A549 (cell line): ENCODE measurements at regions not wholly inside any gene's neighbourhood (a gene's known extent, or its start where the extent isn't known, plus 50 kb on each side); places are given as distances from the start of the nearest gene placed in this dataset.

ENCODE experiments used
- ATAC-seq, 2 experiments: fragments of 200-7000 bp in 1 of 2; fragments of >200 bp in 1 of 2; cut with Nextera tagmentation in 1 of 2; cut with Tn5 transposase in 1 of 2; 3 replicates each; pipeline versions ENCODE4 v1.8.0 to v1.9.1; 2018 to 2020; ENCODE audit warnings: mild to moderate bottlenecking in 1 of 2, moderate library complexity in 1 of 2
- CTCF ChIA-PET: fragments of 300-600 bp; sonication (Branson Sonifier 250); formaldehyde crosslinking; extraction: SDS; loops from one replicate; lab custom pipeline; 2021; ENCODE audit warnings: antibody characterized with exemption, inconsistent platforms; lab: Yijun Ruan, JAX
- POLR2A ChIA-PET: fragments of 350-600 bp; formaldehyde crosslinking; extraction: SDS; loops from one replicate; lab custom pipeline; 2021; ENCODE audit warnings: antibody characterized with exemption, inconsistent platforms; lab: Yijun Ruan, JAX
- DNase-seq, 2 experiments: peaks; one replicate each; pipeline versions ENCODE4 v3.0.0 to v3.0.0-alpha.2; 2011 to 2016; ENCODE audit warnings: low read depth in 1 of 2, low spot score in 1 of 2
- FAIRE-seq: peaks from 2 replicates; lab custom pipeline; 2011; peaks lifted over from hg19 to GRCh38; lab: Jason Lieb, UNC
- H3K27ac ChIP-seq, 2 experiments: fragments of >200 bp; sonication (Bioruptor Twin); formaldehyde crosslinking; 3 replicates each; pipeline ENCODE4 v1.5.1; 2016 to 2017
- H3K4me1 ChIP-seq: fragments of >200 bp; sonication (Bioruptor Twin); formaldehyde crosslinking; 3 replicates; pipeline ENCODE4 v1.6.1; 2016
- H3K4me2 ChIP-seq: fragments of >200 bp; sonication (Bioruptor Twin); formaldehyde crosslinking; 3 replicates; pipeline ENCODE4 v1.6.1; 2016
- H3K4me3 ChIP-seq: fragments of >200 bp; sonication (Bioruptor Twin); formaldehyde crosslinking; 3 replicates; pipeline ENCODE4 v1.5.1; 2016
- H3K9me3 ChIP-seq: fragments of >200 bp; sonication (Bioruptor Twin); formaldehyde crosslinking; 3 replicates; pipeline ENCODE4 v1.6.1; 2016
- BCL3 ChIP-seq: fragments of >200 bp; sonication (Bioruptor Twin); formaldehyde crosslinking; IDR thresholded peaks from 3 replicates; pipeline ENCODE4 v1.6.1; 2016
- CBX8 ChIP-seq: fragments of 200-600 bp; sonication (generic); IDR thresholded peaks from 2 replicates; pipeline ENCODE4 v1.6.1; 2016
- CEBPB ChIP-seq, 2 experiments: fragments of >200 bp in 1 of 2; sonication (Bioruptor Twin) in 1 of 2; formaldehyde crosslinking in 1 of 2; IDR thresholded peaks; 2 replicates each; pipeline ENCODE4 v1.6.1; 2012 to 2016
- CHD4 ChIP-seq: fragments of 200-600 bp; sonication (generic); IDR thresholded peaks from 2 replicates; pipeline ENCODE4 v1.6.1; 2016; ENCODE audit warnings: antibody characterized with exemption, mild to moderate bottlenecking, borderline replicate concordance
- CTCF ChIP-seq: fragments of >200 bp; sonication (Bioruptor Twin); formaldehyde crosslinking; IDR thresholded peaks from 3 replicates; pipeline ENCODE4 v1.5.1; 2016
- EHMT2 ChIP-seq: fragments of 200-600 bp; sonication (generic); IDR thresholded peaks from 2 replicates; pipeline ENCODE4 v1.6.1; 2016; ENCODE audit warnings: antibody characterized with exemption, low read depth, mild to moderate bottlenecking, moderate library complexity
- ELK1 ChIP-seq: fragments of 150-350 bp; IDR thresholded peaks from 2 replicates; pipeline ENCODE4 v1.6.1; 2014; ENCODE audit warnings: low read depth, mild to moderate bottlenecking, low read length
- EP300 ChIP-seq, 2 experiments: fragments of >200 bp; sonication (Bioruptor Twin); formaldehyde crosslinking; IDR thresholded peaks; 2 replicates in 1 of 2; 3 replicates in 1 of 2; pipeline ENCODE4 v1.6.1; 2016 to 2017
- ESRRA ChIP-seq: fragments of 150-350 bp; IDR thresholded peaks from 2 replicates; pipeline ENCODE4 v1.6.1; 2014; ENCODE audit warnings: mild to moderate bottlenecking, low read length, borderline replicate concordance
- FOXS1 ChIP-seq: fragments of 250-450 bp; sonication (Bioruptor Pico); IDR thresholded peaks from 2 replicates; pipeline ENCODE4 v1.5.0; 2020; ENCODE audit warnings: mild to moderate bottlenecking, moderate library complexity
- GATA3 ChIP-seq: IDR thresholded peaks from 2 replicates; pipeline ENCODE4 v1.6.1; 2012; ENCODE audit warnings: borderline replicate concordance
- HMGXB4 ChIP-seq: fragments of 250-450 bp; sonication (Bioruptor Pico); IDR thresholded peaks from 2 replicates; pipeline ENCODE4 v1.5.0; 2021; ENCODE audit warnings: mild to moderate bottlenecking, moderate library complexity, borderline replicate concordance
- HOXA7 ChIP-seq: fragments of 250-450 bp; sonication (Bioruptor Pico); IDR thresholded peaks from 2 replicates; pipeline ENCODE4 v1.5.0; 2020; ENCODE audit warnings: mild to moderate bottlenecking, moderate library complexity
- KDM1A ChIP-seq: fragments of 200-600 bp; sonication (generic); IDR thresholded peaks from 2 replicates; pipeline ENCODE4 v1.6.1; 2016; ENCODE audit warnings: low read depth, mild to moderate bottlenecking
- MAZ ChIP-seq: fragments of 150-350 bp; IDR thresholded peaks from 2 replicates; pipeline ENCODE4 v1.6.1; 2014; ENCODE audit warnings: antibody characterized with exemption, low read depth, low read length, borderline replicate concordance
- MYC ChIP-seq: IDR thresholded peaks from 2 replicates; pipeline ENCODE4 v1.6.1; 2012; ENCODE audit warnings: mild to moderate bottlenecking, inconsistent platforms, low read length, improper control_type of control experiment, borderline replicate concordance
- PBX3 ChIP-seq: IDR thresholded peaks from 2 replicates; pipeline ENCODE4 v1.6.1; 2012
- PHF8 ChIP-seq: fragments of 200-600 bp; sonication (generic); IDR thresholded peaks from 2 replicates; pipeline ENCODE4 v1.6.1; 2016; ENCODE audit warnings: low read depth, mild to moderate bottlenecking, antibody characterized with exemption, moderate library complexity, borderline replicate concordance
- REST ChIP-seq: fragments of 200-600 bp; sonication (generic); IDR thresholded peaks from 2 replicates; pipeline ENCODE4 v1.6.1; 2016; ENCODE audit warnings: antibody characterized with exemption, mild to moderate bottlenecking, moderate library complexity
- RNF2 ChIP-seq: fragments of 200-600 bp; sonication (generic); IDR thresholded peaks from 2 replicates; pipeline ENCODE4 v1.6.1; 2016; ENCODE audit warnings: low read depth, mild to moderate bottlenecking, antibody characterized with exemption, moderate library complexity, borderline replicate concordance
- SREBF2 ChIP-seq: fragments of 450-650 bp; IDR thresholded peaks from 2 replicates; pipeline ENCODE4 v1.6.1; 2014; ENCODE audit warnings: mild to moderate bottlenecking, moderate library complexity
- USF2 ChIP-seq: fragments of 450-650 bp; IDR thresholded peaks from 2 replicates; pipeline ENCODE4 v1.6.1; 2014; ENCODE audit warnings: antibody characterized with exemption
- WGBS: methylation state at CpG from one replicate; pipeline ENCODE4 v1.1.6; 2017; ENCODE audit errors: missing lambda C conversion rate; 5-methylcytosine and 5-hydroxymethylcytosine counted together

GRCh38 chr9:108300306-108301287 is 555.2 kb downstream of the ACTL7B start:
- TF ChIP-seq SREBF2 (no peak), CEBPB (IDR thresholded peaks at IDR 0.05) (no peak), EP300 (IDR thresholded peaks at IDR 0.05) (no peak), ELK1 (no peak), REST (no peak), PBX3 (no peak), BCL3 (no peak), EHMT2 (no peak), MAZ (no peak), GATA3 (no peak), PHF8 (no peak), RNF2 (no peak), KDM1A (no peak), HMGXB4 (CRISPR knock-in tag) (no peak)
- TF ChIP-seq, all 56 proteins: peak for 0
- POLR2A ChIA-PET: no interaction called here
- H3K4me2 ChIP-seq: no peak overlapping the region
- FAIRE-seq (no peak), DNase-seq (no peak), ATAC-seq (no peak)
- no peaks in the 10 kb centered on the region for H3K9me3 ChIP-seq
- no peak overlapping the region for H3K27ac ChIP-seq
- 44% methylated on average over 9 of the region's 9 CpGs for WGBS
- H3K4me1 ChIP-seq: no peaks in the 10 kb centered on the region
- H3K4me3 ChIP-seq: no peak overlapping the region
- CTCF ChIA-PET: interaction anchor here (0.6 kb wide), 1 partner anchor 769 kb away, joined by 3 read pairs; no protein-coding TSS in a partner anchor

GRCh38 chr9:108297073-108297472 is 558.7 kb downstream of the ACTL7B start:
- Histone ChIP-seq H3K4me1 (no peaks in the 10 kb centered on the region), H3K9me3 (no peaks in the 10 kb centered on the region), H3K4me2 (no peak overlapping the region), H3K4me3 (no peak overlapping the region), H3K27ac (no peak overlapping the region)
- WGBS: 62% methylated on average over 4 of the region's 4 CpGs
- DNase-seq (no peak), ATAC-seq (no peak), FAIRE-seq (no peak)
- ChIA-PET POLR2A (no interaction called here), CTCF (interaction anchor here (1.6 kb wide), 1 partner anchor 25 kb away, joined by 6 read pairs; no protein-coding TSS in a partner anchor)
- no peak for TF ChIP-seq USF2
- TF ChIP-seq KDM1A: no peak
- TF ChIP-seq HOXA7 (CRISPR knock-in tag): no peak
- no peak for TF ChIP-seq GATA3
- no peak for TF ChIP-seq MYC
- no peak for TF ChIP-seq CTCF
- TF ChIP-seq FOXS1 (CRISPR knock-in tag): no peak
- TF ChIP-seq CBX8: no peak
- no peak for TF ChIP-seq CHD4
- TF ChIP-seq ESRRA: no peak
